Mucosa of descending colon (tissue), 3 donors: ENCODE measurements at regions not wholly inside any gene's neighbourhood (a gene's known extent, or its start where the extent isn't known, plus 50 kb on each side); places are given as distances from the start of the nearest gene placed in this dataset.

Source experiments
- ATAC-seq: fragments of 200-7000 bp; cut with Tn5 transposase; one replicate; pipeline ENCODE4 v1.9.1; 2020; ENCODE audit warnings: mild to moderate bottlenecking, moderate library complexity
- DNase-seq, 3 donors: peaks; one replicate each; pipeline ENCODE4 v3.0.0-alpha.2; 2020
- H3K36me3 ChIP-seq: fragments of 200-600 bp; one replicate; pipeline ENCODE4 v1.8.0; 2021; ENCODE audit warnings: low read depth, mild to moderate bottlenecking
- H3K4me1 ChIP-seq: fragments of 200-600 bp; one replicate; pipeline ENCODE4 v1.8.0; 2021; ENCODE audit warnings: low read depth, mild to moderate bottlenecking
- H3K4me3 ChIP-seq: fragments of 200-600 bp; one replicate; pipeline ENCODE4 v1.8.0; 2021; ENCODE audit warnings: mild to moderate bottlenecking
- H3K9me3 ChIP-seq: fragments of 200-600 bp; one replicate; pipeline ENCODE4 v1.8.0; 2021; ENCODE audit warnings: mild to moderate bottlenecking
- CTCF ChIP-seq: fragments of 200-600 bp; IDR thresholded peaks from one replicate; pipeline ENCODE4 v1.8.0; 2022; ENCODE audit warnings: antibody characterized with exemption, mild to moderate bottlenecking
- intact Hi-C, 2 donors: fragments of 100-400 bp; cut with DNase I in 1 of 2; cut with micrococcal nuclease in 1 of 2; formaldehyde crosslinking; loops; one replicate each; pipeline versions ENCODE4 v1.11.0 to v1.11.1; 2022; cut with DNase I, micrococcal nuclease
- donor health status: DM: no; HTN: no; CAD: no; lungs with moderate emphysema.
- donor health status: DM: no; HTN: no; CAD: no.
- donor health status: DM: no; HTN: yes; CAD: no.

DNA sequence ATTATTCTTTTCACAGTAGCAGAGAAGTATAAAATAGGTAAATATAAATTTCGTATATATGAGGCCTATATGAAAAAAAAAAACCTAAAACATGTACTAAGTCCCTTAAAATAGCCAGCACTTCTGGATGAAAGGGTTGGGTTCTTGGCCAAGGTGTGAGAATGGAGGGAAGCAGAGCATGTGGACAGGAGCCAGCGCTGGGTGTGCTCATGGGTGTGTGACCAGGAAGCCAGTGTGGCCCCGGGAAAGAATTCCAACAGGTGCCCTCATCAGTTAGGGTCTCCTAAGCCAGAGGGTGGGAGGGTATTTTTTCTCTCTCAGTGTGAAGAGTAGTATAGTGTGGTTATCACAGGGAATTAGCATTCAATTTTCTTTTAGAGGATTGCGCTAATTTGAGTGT is 401.9 kb upstream of the IGFBP3 start:
- Histone ChIP-seq H3K4me3 (no peak overlapping the region), H3K36me3 (no peaks in the 10 kb centered on the region), H3K9me3 (no peaks in the 10 kb centered on the region), H3K4me1 (no peaks in the 10 kb centered on the region)
- TF ChIP-seq CTCF, result no peak
- DNase-seq (no peak), ATAC-seq (no peak)
- intact Hi-C loops, result no loop called here

DNA sequence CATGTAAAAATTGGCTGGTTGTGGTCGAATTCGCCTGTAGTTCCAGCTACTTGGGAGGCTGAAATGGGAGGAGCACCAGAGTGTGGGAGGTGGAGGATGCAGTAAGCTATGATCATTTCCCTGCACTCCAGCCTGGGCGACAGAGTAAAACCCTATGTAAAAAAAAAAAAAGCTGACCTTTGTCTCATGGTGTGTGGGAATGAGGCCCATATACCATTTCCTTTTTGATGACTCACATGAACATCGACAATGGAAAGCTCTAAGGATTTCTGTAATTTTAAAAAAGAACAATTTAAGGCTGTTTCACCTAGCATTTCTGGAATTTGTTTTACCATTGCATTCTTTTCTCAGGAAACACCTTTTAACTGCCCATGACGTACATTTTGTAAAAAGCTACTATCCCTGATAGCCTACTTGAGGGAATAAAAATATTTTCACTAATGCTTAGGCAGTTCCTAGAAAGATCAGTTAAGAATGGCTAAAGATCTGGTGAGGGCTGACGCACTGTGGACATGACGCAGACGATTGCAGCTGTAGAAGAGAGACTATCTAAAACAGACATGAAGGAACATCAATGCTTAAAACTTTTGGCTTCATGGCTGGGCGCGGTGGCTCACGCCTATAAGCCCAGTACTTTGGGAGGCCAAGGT is 400.6 kb upstream of the IGFBP3 start:
- no peak for TF ChIP-seq CTCF
- ATAC-seq, result no peak
- no peaks in the 10 kb centered on the region for H3K4me1 ChIP-seq
- H3K9me3 ChIP-seq, result no peaks in the 10 kb centered on the region
- DNase-seq, result no peak
- intact Hi-C loops, result no loop called here
- no peaks in the 10 kb centered on the region for H3K36me3 ChIP-seq
- H3K4me3 ChIP-seq, result no peak overlapping the region

GRCh38 chr7:46320956-46321355 is 399.9 kb upstream of the IGFBP3 start:
- DNase-seq (no peak), ATAC-seq (no peak)
- no peak for TF ChIP-seq CTCF
- no peaks in the 10 kb centered on the region for H3K4me1 ChIP-seq
- H3K36me3 ChIP-seq, result no peaks in the 10 kb centered on the region
- intact Hi-C loops, result no loop called here
- H3K4me3 ChIP-seq, result no peak overlapping the region
- no peaks in the 10 kb centered on the region for H3K9me3 ChIP-seq

DNA sequence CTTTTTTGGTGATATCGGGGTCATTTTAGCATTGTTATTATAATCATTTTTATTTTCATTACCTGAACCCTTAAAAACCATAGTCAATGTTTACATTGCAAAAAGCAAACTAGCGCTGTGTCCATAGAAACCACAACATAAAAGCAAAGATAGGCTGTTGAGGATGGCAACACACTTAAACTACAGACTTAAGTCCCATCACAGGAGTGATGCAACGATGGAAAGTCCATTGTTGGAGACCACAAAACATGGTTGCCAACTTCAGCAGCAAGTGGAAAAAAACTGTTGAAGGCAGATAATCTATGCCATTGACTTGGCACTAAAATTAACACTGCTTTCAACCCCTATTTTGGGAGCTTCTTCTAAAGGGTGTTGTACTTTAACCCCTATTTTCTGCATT is 398.8 kb upstream of the IGFBP3 start:
- no peaks in the 10 kb centered on the region for H3K4me1 ChIP-seq
- no peak for TF ChIP-seq CTCF
- DNase-seq, result no peak

DNA sequence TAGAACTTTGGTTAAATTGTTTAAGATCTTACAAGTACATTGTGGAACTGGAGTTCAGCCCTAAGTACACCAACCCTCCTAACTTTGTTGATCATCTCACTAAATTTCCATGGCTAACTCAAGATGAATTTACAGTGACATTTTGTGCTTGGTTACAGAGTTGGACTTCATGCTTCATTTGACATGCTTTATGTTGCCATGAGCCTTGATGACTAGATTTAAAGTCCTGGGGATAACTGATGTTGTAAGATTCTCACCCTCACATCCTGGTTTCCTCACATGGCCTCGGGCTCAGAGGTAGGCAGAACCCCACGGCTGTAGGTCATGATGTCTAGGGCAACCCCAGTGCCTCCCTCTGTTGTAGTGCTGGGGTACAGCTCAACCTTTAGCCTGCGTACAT is 397.2 kb upstream of the IGFBP3 start:
- no peak overlapping the region for H3K4me3 ChIP-seq
- no peak for TF ChIP-seq CTCF
- H3K36me3 ChIP-seq, result no peaks in the 10 kb centered on the region
- H3K4me1 ChIP-seq, result no peaks in the 10 kb centered on the region
- DNase-seq (no peak), ATAC-seq (no peak)
- H3K9me3 ChIP-seq, result no peaks in the 10 kb centered on the region
- intact Hi-C loops, result no loop called here

More for the DNA sequence above, 398.8 kb upstream of the IGFBP3 start:
- no peak for ATAC-seq
- H3K9me3 ChIP-seq, result no peaks in the 10 kb centered on the region
- no peaks in the 10 kb centered on the region for H3K36me3 ChIP-seq
- intact Hi-C loops, result no loop called here
- no peak overlapping the region for H3K4me3 ChIP-seq

- no peaks in the 10 kb centered on the region for H3K4me1 ChIP-seq
These were observed 396.2 kb upstream of the IGFBP3 start for GRCh38 chr7:46317256-46317655.

More at GRCh38 chr7:46317256-46317655, 396.2 kb upstream of the IGFBP3 start:
- ATAC-seq (no peak), DNase-seq (no peak)
- intact Hi-C loops, result no loop called here
- Histone ChIP-seq H3K36me3 (no peaks in the 10 kb centered on the region), H3K9me3 (no peaks in the 10 kb centered on the region), H3K4me3 (no peak overlapping the region)
- no peak for TF ChIP-seq CTCF
